ENCODE measurements at regions not wholly inside any gene's neighbourhood (a gene's known extent, or its start where the extent isn't known, plus 50 kb on each side); places are given as distances from the start of the nearest gene placed in this dataset.
"Not testable (repeated sequence)": the region's sequence is repeated elsewhere in the genome, so short reads cannot be mapped to it uniquely, and the experiment has no call there.

DNA sequence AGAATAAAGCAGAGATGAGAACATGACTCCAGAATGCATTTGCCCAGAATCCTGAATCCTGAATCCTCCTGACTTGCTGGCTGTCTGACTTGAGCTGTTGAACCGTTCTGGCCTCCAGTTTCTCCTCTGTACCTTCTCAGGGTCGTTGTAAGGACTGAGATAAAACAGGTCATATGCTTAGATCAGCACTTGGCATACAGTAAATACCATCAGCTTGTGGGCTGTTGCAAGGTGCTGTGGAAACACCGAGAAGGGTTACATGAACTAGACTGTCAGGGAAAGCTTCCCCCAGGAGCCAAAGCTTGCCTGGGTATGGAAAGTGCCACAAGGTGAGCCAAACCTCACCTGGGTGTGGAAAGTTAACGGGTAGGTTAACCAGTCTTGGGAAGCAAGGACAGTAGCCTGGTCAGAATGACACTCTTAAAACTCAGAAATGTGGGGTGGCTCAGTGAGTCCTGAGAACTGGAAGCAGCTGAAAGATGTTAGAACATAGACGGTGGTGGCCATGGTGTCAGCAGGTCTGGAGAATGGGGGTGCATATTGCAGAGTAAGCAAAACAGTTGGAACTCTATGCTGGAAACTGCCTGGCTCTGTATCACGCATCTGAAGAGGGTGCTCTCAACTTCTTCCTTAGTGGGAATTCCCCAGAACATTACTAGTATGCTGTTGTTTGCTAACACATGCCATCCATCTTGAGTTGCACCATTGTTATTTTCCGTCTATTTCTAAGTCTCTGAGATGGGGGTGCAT lies 105.3 kb upstream of the DYRK2 start:
- no peaks in the 10 kb centered on the region for H3K36me3 ChIP-seq (ENCODE audit: low read depth)
- TF ChIP-seq, protein P1, sequence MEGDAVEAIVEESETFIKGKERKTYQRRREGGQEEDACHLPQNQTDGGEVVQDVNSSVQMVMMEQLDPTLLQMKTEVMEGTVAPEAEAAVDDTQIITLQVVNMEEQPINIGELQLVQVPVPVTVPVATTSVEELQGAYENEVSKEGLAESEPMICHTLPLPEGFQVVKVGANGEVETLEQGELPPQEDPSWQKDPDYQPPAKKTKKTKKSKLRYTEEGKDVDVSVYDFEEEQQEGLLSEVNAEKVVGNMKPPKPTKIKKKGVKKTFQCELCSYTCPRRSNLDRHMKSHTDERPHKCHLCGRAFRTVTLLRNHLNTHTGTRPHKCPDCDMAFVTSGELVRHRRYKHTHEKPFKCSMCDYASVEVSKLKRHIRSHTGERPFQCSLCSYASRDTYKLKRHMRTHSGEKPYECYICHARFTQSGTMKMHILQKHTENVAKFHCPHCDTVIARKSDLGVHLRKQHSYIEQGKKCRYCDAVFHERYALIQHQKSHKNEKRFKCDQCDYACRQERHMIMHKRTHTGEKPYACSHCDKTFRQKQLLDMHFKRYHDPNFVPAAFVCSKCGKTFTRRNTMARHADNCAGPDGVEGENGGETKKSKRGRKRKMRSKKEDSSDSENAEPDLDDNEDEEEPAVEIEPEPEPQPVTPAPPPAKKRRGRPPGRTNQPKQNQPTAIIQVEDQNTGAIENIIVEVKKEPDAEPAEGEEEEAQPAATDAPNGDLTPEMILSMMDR (IDR thresholded peaks at IDR 0.05) = no peak
- no peaks in the 10 kb centered on the region for H3K9me3 ChIP-seq
- no peak overlapping the region for H3K4me3 ChIP-seq
- no peak for ATAC-seq
- H3K4me1 ChIP-seq (ENCODE audit: low read depth) = no peaks in the 10 kb centered on the region
- DNase-seq = no peak
- intact Hi-C loops (cut with DNase I, micrococcal nuclease) = no loop called here

DNA sequence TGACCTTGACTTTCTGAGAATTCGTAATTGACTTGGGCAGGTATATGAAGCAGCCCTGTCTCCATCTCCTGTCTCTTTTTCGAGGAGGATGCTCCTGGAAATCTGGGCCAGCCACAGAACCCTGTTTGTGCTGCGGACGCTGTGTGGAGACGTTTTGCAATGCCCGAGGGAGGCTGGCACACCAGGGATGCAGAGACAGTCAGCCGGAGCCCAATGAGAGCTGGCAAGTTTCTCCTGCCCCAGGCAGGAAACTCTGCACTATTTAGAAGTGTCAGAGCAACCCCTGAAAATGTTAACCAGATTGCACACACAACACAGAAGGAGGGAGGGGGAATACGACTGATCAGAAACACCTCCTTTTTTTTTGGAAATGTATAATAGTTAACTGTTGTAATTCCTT lies 103.2 kb upstream of the DYRK2 start:
- DNase-seq = no peak
- no peak for ATAC-seq
- no peak overlapping the region for H3K4me3 ChIP-seq
- TF ChIP-seq, protein P1 (IDR thresholded peaks at IDR 0.05) = no peak
- no peaks in the 10 kb centered on the region for H3K4me1 ChIP-seq (ENCODE audit: low read depth)
- H3K36me3 ChIP-seq (ENCODE audit: low read depth) = no peaks in the 10 kb centered on the region
- no peaks in the 10 kb centered on the region for H3K9me3 ChIP-seq
- intact Hi-C loops (cut with DNase I, micrococcal nuclease) = no loop called here

DNA sequence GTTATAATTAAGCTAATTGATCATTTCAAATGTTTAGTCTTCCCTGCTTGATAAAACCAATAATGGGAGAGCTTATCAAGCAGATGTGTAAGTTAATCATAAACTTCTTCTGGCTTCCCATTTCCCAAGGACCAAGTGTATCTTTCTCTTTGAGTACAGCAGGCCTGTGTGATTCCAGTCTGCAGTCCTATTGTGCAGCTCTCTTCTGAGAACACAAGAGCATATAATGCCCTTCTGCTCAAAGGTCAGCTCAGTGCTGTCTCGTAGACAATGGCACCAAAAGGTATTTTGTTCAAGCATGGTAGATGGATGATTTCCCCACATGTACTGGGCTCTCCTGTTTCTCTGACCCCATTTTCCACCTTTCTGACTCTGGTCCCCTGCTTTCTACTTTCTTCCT lies 101.8 kb upstream of the DYRK2 start:
- TF ChIP-seq, protein P1 (IDR thresholded peaks at IDR 0.05) = no peak

DNA sequence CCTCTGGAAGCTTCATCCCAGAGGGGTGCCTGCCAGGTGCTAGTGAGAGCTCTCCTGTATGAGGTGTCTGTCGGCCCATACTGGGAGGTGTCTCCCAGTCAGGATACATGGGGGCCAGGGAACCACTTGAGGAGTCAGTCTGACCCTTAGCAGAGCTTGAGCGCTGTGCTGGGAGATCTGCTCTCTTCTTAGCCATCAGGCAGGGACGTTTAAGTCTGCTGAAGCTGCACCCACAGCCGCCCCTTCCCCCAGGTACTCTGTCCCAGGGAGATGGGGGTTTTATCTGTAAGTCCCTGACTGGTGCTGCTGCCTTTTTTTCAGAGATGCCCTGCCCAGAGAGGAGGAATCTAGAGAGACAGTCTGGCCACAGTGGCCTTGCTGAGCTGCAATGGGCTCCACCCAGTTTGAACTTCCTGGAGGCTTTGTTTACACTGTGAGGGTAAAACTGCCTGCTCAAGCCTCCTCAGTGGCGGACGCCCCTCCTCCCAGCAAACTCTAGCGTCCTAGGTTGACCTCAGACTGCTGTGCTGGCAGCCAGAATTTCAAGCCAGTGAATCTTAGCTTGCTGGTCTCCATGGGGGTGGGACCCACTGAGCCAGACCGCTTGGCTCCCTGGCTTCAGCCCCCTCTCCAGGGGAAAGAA lies 93.3 kb upstream of the DYRK2 start:
- H3K36me3 ChIP-seq (ENCODE audit: low read depth); H3K4me3 ChIP-seq; intact Hi-C loops (cut with DNase I, micrococcal nuclease); H3K9me3 ChIP-seq: not testable (repeated sequence)
- ATAC-seq = peak; percentile 99
- peak; percentile 87 for DNase-seq
- peaks cover 11% of the 10 kb centered on the region for H3K4me1 ChIP-seq (ENCODE audit: low read depth)

More for the DNA sequence above, 101.8 kb upstream of the DYRK2 start:
- ATAC-seq (peak; percentile 59), DNase-seq (no peak)
- H3K9me3 ChIP-seq = peaks cover 4% of the 10 kb centered on the region
- no peaks in the 10 kb centered on the region for H3K4me1 ChIP-seq (ENCODE audit: low read depth)
- no peaks in the 10 kb centered on the region for H3K36me3 ChIP-seq (ENCODE audit: low read depth)
- H3K4me3 ChIP-seq = no peak overlapping the region
- intact Hi-C loops (cut with DNase I, micrococcal nuclease) = no loop called here

DNA sequence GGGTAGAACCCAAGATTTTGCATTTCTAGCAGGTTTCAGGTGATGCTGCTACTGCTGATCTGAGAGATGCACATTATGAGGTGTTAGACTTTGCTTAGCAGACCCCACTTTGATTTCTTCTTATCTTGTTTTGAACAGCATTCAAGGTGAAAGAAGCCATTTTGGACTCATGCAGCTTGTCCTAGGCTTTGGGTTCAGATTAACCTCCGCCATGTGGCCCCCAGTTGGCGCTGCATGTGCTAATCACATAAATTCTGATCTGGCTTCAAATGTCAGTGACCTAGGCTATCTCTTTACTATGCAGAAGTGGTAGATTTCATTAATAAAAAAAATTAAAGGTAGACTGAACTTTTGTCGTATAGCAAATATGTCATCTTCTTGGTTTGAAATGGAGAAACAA lies 89.8 kb upstream of the DYRK2 start:
- no peak overlapping the region for H3K4me3 ChIP-seq
- ATAC-seq = no peak
- H3K36me3 ChIP-seq (ENCODE audit: low read depth) = no peaks in the 10 kb centered on the region
- H3K9me3 ChIP-seq = no peaks in the 10 kb centered on the region
- no peak for DNase-seq
- intact Hi-C loops (cut with DNase I, micrococcal nuclease) = no loop called here
- TF ChIP-seq, protein P1 (IDR thresholded peaks at IDR 0.05) = no peak
- H3K4me1 ChIP-seq (ENCODE audit: low read depth) = peaks cover 11% of the 10 kb centered on the region

DNA sequence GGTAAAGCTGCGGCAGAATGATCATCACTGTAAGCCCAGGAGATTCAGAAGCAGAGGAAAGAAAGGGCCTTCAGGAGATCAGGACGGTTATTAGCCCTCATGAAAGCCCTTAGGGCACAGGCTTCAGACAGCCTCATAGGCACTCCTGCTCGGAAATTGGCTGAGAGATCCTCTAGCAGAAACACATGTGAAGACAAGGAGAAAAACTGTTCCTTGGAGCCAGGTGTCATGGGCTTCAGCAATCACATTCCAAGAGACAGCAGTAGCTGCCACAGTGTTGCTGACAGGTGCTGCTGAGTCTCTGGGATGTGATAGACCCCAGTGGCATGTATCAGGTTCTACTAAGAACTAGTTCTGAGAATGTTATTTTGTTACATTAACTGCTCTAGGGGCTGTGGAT lies 88.8 kb upstream of the DYRK2 start:
- peaks cover 8% of the 10 kb centered on the region for H3K4me1 ChIP-seq (ENCODE audit: low read depth)
- intact Hi-C loops (cut with DNase I, micrococcal nuclease) = no loop called here
- H3K4me3 ChIP-seq = no peak overlapping the region
- ATAC-seq (no peak), DNase-seq (no peak)
- H3K9me3 ChIP-seq = no peaks in the 10 kb centered on the region
- TF ChIP-seq, protein P1 (IDR thresholded peaks at IDR 0.05) = no peak
- H3K36me3 ChIP-seq (ENCODE audit: low read depth) = no peaks in the 10 kb centered on the region
